HG03442 (cell line): ENCODE measurements at regions not wholly inside any gene's neighbourhood (a gene's known extent, or its start where the extent isn't known, plus 50 kb on each side); places are given as distances from the start of the nearest gene placed in this dataset.

Experiments
- ATAC-seq: cut with Tn5 transposase; IDR thresholded peaks from one replicate; pipeline ENCODE4 v1.9.1; 2021; ENCODE audit warnings: mild to moderate bottlenecking, moderate library complexity; ENCODE audit not compliant: unreplicated experiment

GRCh38 chr16:65445313-65446260 lies 323.7 kb upstream of the CDH11 start:
- ATAC-seq, result no peak

GRCh38 chr16:65441501-65441900 lies 319.6 kb upstream of the CDH11 start:
- ATAC-seq, result no peak

GRCh38 chr16:65429504-65430181 lies 307.8 kb upstream of the CDH11 start:
- ATAC-seq, result no peak

- ATAC-seq, result no peak
Observed at GRCh38 chr16:65426484-65426883, 304.6 kb upstream of the CDH11 start.

- no peak for ATAC-seq
Observed at GRCh38 chr16:65422934-65423333, 301.1 kb upstream of the CDH11 start.

GRCh38 chr16:65421596-65421995 lies 299.7 kb upstream of the CDH11 start:
- ATAC-seq, result no peak

- no peak for ATAC-seq
Observed at GRCh38 chr16:65418435-65418834, 296.6 kb upstream of the CDH11 start.

GRCh38 chr16:65415460-65415859 lies 293.6 kb upstream of the CDH11 start:
- no peak for ATAC-seq

- ATAC-seq, result no peak
Observed at GRCh38 chr16:65414284-65414984, 292.6 kb upstream of the CDH11 start.

GRCh38 chr16:65413861-65414260 lies 292.0 kb upstream of the CDH11 start:
- ATAC-seq, result no peak

GRCh38 chr16:65410801-65411200 lies 288.9 kb upstream of the CDH11 start:
- no peak for ATAC-seq

- no peak for ATAC-seq
Observed at GRCh38 chr16:65409510-65409909, 287.6 kb upstream of the CDH11 start.

- ATAC-seq, result no peak
Observed at GRCh38 chr16:65406933-65407332, 285.1 kb upstream of the CDH11 start.

GRCh38 chr16:65406116-65406515 lies 284.3 kb upstream of the CDH11 start:
- no peak for ATAC-seq

- no peak for ATAC-seq
Observed at GRCh38 chr16:65394281-65394680, 272.4 kb upstream of the CDH11 start.

- ATAC-seq, result no peak
Observed at GRCh38 chr16:65392806-65393565, 271.1 kb upstream of the CDH11 start.

- ATAC-seq, result no peak
Observed at GRCh38 chr16:65388592-65388991, 266.7 kb upstream of the CDH11 start.

GRCh38 chr16:65386672-65387071 lies 264.8 kb upstream of the CDH11 start:
- ATAC-seq, result no peak

GRCh38 chr16:65384441-65384840 lies 262.6 kb upstream of the CDH11 start:
- no peak for ATAC-seq

GRCh38 chr16:65377195-65377594 lies 255.3 kb upstream of the CDH11 start:
- ATAC-seq, result no peak

GRCh38 chr16:65376601-65377000 lies 254.7 kb upstream of the CDH11 start:
- no peak for ATAC-seq
